Ammon's horn (tissue), 1 donor: ENCODE measurements at regions not wholly inside any gene's neighbourhood (a gene's known extent, or its start where the extent isn't known, plus 50 kb on each side); places are given as distances from the start of the nearest gene placed in this dataset.

Experiments
- DNase-seq: peaks from one replicate; pipeline ENCODE4 v3.0.0-alpha.2; 2016; ENCODE audit warnings: low spot score

GRCh38 chr11:31902706-31903105 is 91.6 kb upstream of the PAX6 start:
- DNase-seq: no peak

GRCh38 chr11:31895926-31896325 is 84.8 kb upstream of the PAX6 start:
- DNase-seq: no peak

GRCh38 chr11:31887180-31887579 is 76.1 kb upstream of the PAX6 start:
- no peak for DNase-seq

GRCh38 chr11:31884080-31884479 is 73.0 kb upstream of the PAX6 start:
- DNase-seq: no peak

GRCh38 chr11:31883435-31883834 is 72.3 kb upstream of the PAX6 start:
- DNase-seq: no peak

GRCh38 chr11:31882951-31883392 is 71.8 kb upstream of the PAX6 start:
- no peak for DNase-seq

- DNase-seq: no peak
Measured at GRCh38 chr11:31881825-31882224, 70.7 kb upstream of the PAX6 start.

GRCh38 chr11:31879681-31880080 is 68.6 kb upstream of the PAX6 start:
- no peak for DNase-seq

- no peak for DNase-seq
Measured at GRCh38 chr11:31877863-31878262, 66.7 kb upstream of the PAX6 start.

- no peak for DNase-seq
Measured at GRCh38 chr11:31877083-31877482, 66.0 kb upstream of the PAX6 start.

- no peak for DNase-seq
Measured at GRCh38 chr11:31875866-31876560, 64.9 kb upstream of the PAX6 start.

GRCh38 chr11:31874631-31875191 is 63.6 kb upstream of the PAX6 start:
- DNase-seq: no peak

GRCh38 chr11:31873124-31873523 is 62.0 kb upstream of the PAX6 start:
- no peak for DNase-seq

GRCh38 chr11:31872076-31872443 is 60.9 kb upstream of the PAX6 start:
- DNase-seq: no peak

GRCh38 chr11:31871310-31872075 is 60.4 kb upstream of the PAX6 start:
- no peak for DNase-seq

GRCh38 chr11:31870609-31871309 is 59.6 kb upstream of the PAX6 start:
- DNase-seq: peak; percentile 18

GRCh38 chr11:31869986-31870385 is 58.9 kb upstream of the PAX6 start:
- no peak for DNase-seq

- no peak for DNase-seq
Measured at GRCh38 chr11:31865606-31866300, 54.6 kb upstream of the PAX6 start.

GRCh38 chr11:31863170-31863832 is 52.2 kb upstream of the PAX6 start:
- DNase-seq: no peak

GRCh38 chr11:31861011-31861410 is 49.9 kb upstream of the PAX6 start:
- no peak for DNase-seq
